ENCODE measurements at regions not wholly inside any gene's neighbourhood (a gene's known extent, or its start where the extent isn't known, plus 50 kb on each side); places are given as distances from the start of the nearest gene placed in this dataset.

- no peaks in the 10 kb centered on the region for H3K36me3 ChIP-seq (ENCODE audit: control insufficient read depth in 2 of 2, extremely low read depth in 1 of 2, insufficient read depth in 1 of 2, low read length in 1 of 2)
- Mint-ChIP-seq H3K9me3 (peaks cover 0 to 4% (median 0%) of the 10 kb centered on the region in 3 donors), H3K27ac (no peak overlapping the region), H3K27me3 (peaks cover 4 to 8% of the 10 kb centered on the region in 2 donors), H3K36me3 (no peaks in the 10 kb centered on the region), H3K4me3 (no peak overlapping the region), H3K4me1 (no peaks in the 10 kb centered on the region)
- H3K4me1 ChIP-seq (ENCODE audit: control insufficient read depth in 1 of 2, extremely low read depth in 1 of 2, insufficient read depth in 2 of 2, low read length in 2 of 2) = no peaks in the 10 kb centered on the region
- CTCF ChIA-PET = no interaction called here
- DNase-seq (no peak), ATAC-seq (replicated peaks in 1 of 4) (no peak)
- H3K9me3 ChIP-seq = no peaks in the 10 kb centered on the region
- H3K4me3 ChIP-seq (ENCODE audit: control insufficient read depth in 1 of 2, extremely low read depth in 1 of 2, low read length in 1 of 2) = no peak overlapping the region
- peaks cover 0 to 13% of the 10 kb centered on the region in 2 experiments for H3K27me3 ChIP-seq (replicated peaks in 1 of 2; ENCODE audit: control insufficient read depth in 2 of 2, extremely low read depth in 1 of 2, insufficient read depth in 2 of 2, low read length in 1 of 2)
- H3K27ac ChIP-seq (ENCODE audit: low read length) = no peak overlapping the region
- POLR2A ChIA-PET = no interaction called here
- WGBS (ENCODE audit: insufficient coverage) = 76% methylated on average over 8 of the region's 11 CpGs
These were observed 143.5 kb downstream of the NXPE2 start for GRCh38 chr11:114821621-114822412.

DNA sequence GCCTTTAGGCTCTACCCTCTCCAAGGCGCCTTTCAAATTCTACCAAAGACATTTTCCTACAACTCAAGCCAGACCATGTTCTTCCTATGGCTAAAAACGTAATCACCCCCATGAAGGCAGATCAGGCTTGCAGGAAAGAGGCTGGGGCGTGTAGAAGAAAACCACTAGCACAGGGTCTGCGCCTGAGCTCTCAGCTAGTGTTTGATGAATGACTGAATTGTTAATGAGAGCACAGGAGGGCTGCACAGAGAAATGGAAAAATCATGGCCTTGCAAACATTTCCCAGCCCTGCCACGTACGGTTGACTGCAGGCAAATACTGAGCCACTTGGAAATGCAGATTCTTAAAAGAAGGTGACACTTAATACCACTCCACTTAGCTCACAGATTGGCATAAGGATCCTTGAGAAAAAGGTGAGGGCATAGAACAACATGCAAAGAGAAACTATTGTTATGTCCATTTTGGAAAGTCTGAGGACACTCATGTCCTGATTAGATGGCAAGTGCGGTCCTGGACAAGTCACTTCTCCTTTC lies 148.6 kb downstream of the NXPE2 start:
- DNase-seq = no peak
- no peak for ATAC-seq (replicated peaks in 1 of 4)
- Histone ChIP-seq H3K27ac (ENCODE audit: low read length) (no peak overlapping the region), H3K4me1 (ENCODE audit: control insufficient read depth in 1 of 2, extremely low read depth in 1 of 2, insufficient read depth in 2 of 2, low read length in 2 of 2) (no peaks in the 10 kb centered on the region), H3K27me3 (replicated peaks in 1 of 2; ENCODE audit: control insufficient read depth in 2 of 2, extremely low read depth in 1 of 2, insufficient read depth in 2 of 2, low read length in 1 of 2) (no peaks in the 10 kb centered on the region), H3K9me3 (no peaks in the 10 kb centered on the region), H3K4me3 (ENCODE audit: control insufficient read depth in 1 of 2, extremely low read depth in 1 of 2, low read length in 1 of 2) (no peak overlapping the region), H3K36me3 (ENCODE audit: control insufficient read depth in 2 of 2, extremely low read depth in 1 of 2, insufficient read depth in 1 of 2, low read length in 1 of 2) (no peaks in the 10 kb centered on the region)
- WGBS (ENCODE audit: insufficient coverage) = 89% methylated on average over 3 of the region's 7 CpGs
- ChIA-PET CTCF (no interaction called here), POLR2A (no interaction called here)
- peaks cover 4% of the 10 kb centered on the region in 2 donors for H3K27me3 Mint-ChIP-seq
- no peak overlapping the region for H3K4me3 Mint-ChIP-seq
- H3K4me1 Mint-ChIP-seq = no peaks in the 10 kb centered on the region
- H3K36me3 Mint-ChIP-seq = no peaks in the 10 kb centered on the region
- no peak overlapping the region for H3K27ac Mint-ChIP-seq
- H3K9me3 Mint-ChIP-seq = peaks cover 0 to 5% (median 0%) of the 10 kb centered on the region in 3 donors

DNA sequence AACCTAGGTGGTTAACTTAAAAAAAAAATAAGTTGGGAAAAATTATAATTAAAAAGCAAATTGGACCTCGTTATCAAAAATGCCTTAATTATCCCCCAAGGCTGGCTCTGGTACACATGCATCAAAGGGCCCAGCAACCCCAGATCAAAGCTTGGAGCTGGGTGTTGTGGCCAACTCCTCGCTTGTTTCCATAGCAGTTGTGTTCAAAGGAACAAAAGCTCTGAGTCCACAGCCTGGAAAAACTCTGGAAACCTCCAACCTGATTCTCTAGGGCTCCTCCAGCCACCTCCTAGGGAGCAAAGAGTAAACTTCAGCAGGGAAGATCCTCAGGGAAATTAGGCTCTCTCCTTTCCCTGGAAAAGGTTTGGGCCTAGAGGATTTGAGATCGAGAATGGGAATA lies 149.4 kb downstream of the NXPE2 start:
- Mint-ChIP-seq H3K27me3 (peaks cover 4 to 5% of the 10 kb centered on the region in 2 donors), H3K9me3 (peaks cover 0 to 5% (median 0%) of the 10 kb centered on the region in 3 donors), H3K4me1 (no peaks in the 10 kb centered on the region), H3K4me3 (no peak overlapping the region), H3K27ac (no peak overlapping the region), H3K36me3 (no peaks in the 10 kb centered on the region)
- DNase-seq = no peak
- ChIA-PET CTCF (no interaction called here), POLR2A (no interaction called here)
- no peak overlapping the region for H3K4me3 ChIP-seq (ENCODE audit: control insufficient read depth in 1 of 2, extremely low read depth in 1 of 2, low read length in 1 of 2)
- H3K27ac ChIP-seq (ENCODE audit: low read length) = no peak overlapping the region
- no peaks in the 10 kb centered on the region for H3K9me3 ChIP-seq
- no peak for ATAC-seq (replicated peaks in 1 of 4)
- no peaks in the 10 kb centered on the region for H3K4me1 ChIP-seq (ENCODE audit: control insufficient read depth in 1 of 2, extremely low read depth in 1 of 2, insufficient read depth in 2 of 2, low read length in 2 of 2)
- WGBS (ENCODE audit: insufficient coverage) = 50% methylated on average over 1 of the region's 3 CpGs
- no peaks in the 10 kb centered on the region for H3K27me3 ChIP-seq (replicated peaks in 1 of 2; ENCODE audit: control insufficient read depth in 2 of 2, extremely low read depth in 1 of 2, insufficient read depth in 2 of 2, low read length in 1 of 2)
- H3K36me3 ChIP-seq (ENCODE audit: control insufficient read depth in 2 of 2, extremely low read depth in 1 of 2, insufficient read depth in 1 of 2, low read length in 1 of 2) = no peaks in the 10 kb centered on the region

DNA sequence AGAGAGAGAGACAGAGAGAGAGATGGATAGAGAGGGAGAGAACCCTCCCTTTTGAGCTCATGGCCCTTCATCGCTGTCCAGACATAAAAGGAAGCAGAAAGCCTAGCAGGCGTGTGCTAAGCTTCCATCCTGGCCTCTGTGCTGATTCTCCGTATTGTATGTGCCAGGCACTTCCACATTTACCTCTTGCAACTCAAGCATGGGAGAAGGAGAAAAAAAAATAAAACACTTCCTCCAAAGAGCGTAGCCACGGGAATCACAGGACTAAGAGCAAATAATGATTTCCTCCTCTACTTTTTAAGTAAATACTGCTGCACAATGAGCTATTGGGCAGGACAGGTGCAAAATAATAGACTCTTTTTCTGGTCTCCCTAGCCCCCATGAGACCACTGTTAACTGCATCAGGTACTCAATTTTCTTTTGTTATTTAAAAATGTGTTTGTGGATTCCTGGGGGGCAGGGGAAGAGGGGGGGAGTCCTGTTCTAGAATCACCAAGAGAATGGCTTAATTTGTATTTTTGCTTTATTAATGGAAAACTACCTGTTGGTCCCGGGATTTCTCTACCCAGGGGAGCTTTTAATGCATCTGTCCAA lies 154.3 kb downstream of the NXPE2 start:
- H3K36me3 ChIP-seq (ENCODE audit: control insufficient read depth in 2 of 2, extremely low read depth in 1 of 2, insufficient read depth in 1 of 2, low read length in 1 of 2) = no peaks in the 10 kb centered on the region
- no peak overlapping the region for H3K4me3 ChIP-seq (ENCODE audit: control insufficient read depth in 1 of 2, extremely low read depth in 1 of 2, low read length in 1 of 2)
- no CpG with 5 or more reads among the region's 6 CpGs for WGBS (ENCODE audit: insufficient coverage)
- peaks cover 0 to 1% of the 10 kb centered on the region in 2 donors for H3K27me3 Mint-ChIP-seq
- no peak overlapping the region for H3K4me3 Mint-ChIP-seq
- no peaks in the 10 kb centered on the region for H3K36me3 Mint-ChIP-seq
- H3K9me3 ChIP-seq = no peaks in the 10 kb centered on the region
- H3K9me3 Mint-ChIP-seq = peaks cover 0 to 2% (median 0%) of the 10 kb centered on the region in 3 donors
- DNase-seq = no peak
- no peaks in the 10 kb centered on the region for H3K4me1 ChIP-seq (ENCODE audit: control insufficient read depth in 1 of 2, extremely low read depth in 1 of 2, insufficient read depth in 2 of 2, low read length in 2 of 2)
- ChIA-PET POLR2A (no interaction called here), CTCF (no interaction called here)
- ATAC-seq (replicated peaks in 1 of 4) = no peak
- H3K27ac Mint-ChIP-seq = no peak overlapping the region
- no peaks in the 10 kb centered on the region for H3K27me3 ChIP-seq (replicated peaks in 1 of 2; ENCODE audit: control insufficient read depth in 2 of 2, extremely low read depth in 1 of 2, insufficient read depth in 2 of 2, low read length in 1 of 2)
- H3K27ac ChIP-seq (ENCODE audit: low read length) = no peak overlapping the region
- no peaks in the 10 kb centered on the region for H3K4me1 Mint-ChIP-seq

DNA sequence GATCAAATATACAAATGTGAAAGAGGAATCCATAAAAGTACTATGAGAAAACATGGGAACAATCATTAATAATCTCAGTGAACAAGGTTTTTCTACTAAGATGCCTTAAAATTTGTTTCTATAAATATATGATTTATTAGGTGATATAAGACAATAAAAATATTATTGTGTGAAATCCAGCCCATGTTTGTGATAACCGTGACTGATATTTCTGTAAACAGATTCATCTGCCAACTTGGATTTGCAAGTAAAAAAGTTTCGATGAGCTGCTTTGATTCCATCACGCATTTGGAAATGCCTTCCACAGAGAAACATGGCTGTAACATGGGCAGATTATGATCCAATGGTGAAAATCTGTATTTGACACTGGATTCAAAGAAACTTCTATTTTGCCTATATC lies 157.8 kb downstream of the NXPE2 start:
- no peaks in the 10 kb centered on the region for H3K9me3 ChIP-seq
- H3K4me1 Mint-ChIP-seq = no peaks in the 10 kb centered on the region
- H3K36me3 ChIP-seq (ENCODE audit: control insufficient read depth in 2 of 2, extremely low read depth in 1 of 2, insufficient read depth in 1 of 2, low read length in 1 of 2) = no peaks in the 10 kb centered on the region
- ATAC-seq (replicated peaks in 1 of 4) (no peak), DNase-seq (no peak)
- H3K4me1 ChIP-seq (ENCODE audit: control insufficient read depth in 1 of 2, extremely low read depth in 1 of 2, insufficient read depth in 2 of 2, low read length in 2 of 2) = no peaks in the 10 kb centered on the region
- WGBS (ENCODE audit: insufficient coverage) = 68% methylated on average over 3 of the region's 3 CpGs
- H3K9me3 Mint-ChIP-seq = peaks cover 5 to 15% (median 8%) of the 10 kb centered on the region in 3 donors
- H3K27me3 ChIP-seq (replicated peaks in 1 of 2; ENCODE audit: control insufficient read depth in 2 of 2, extremely low read depth in 1 of 2, insufficient read depth in 2 of 2, low read length in 1 of 2) = no peaks in the 10 kb centered on the region
- H3K27me3 Mint-ChIP-seq = peaks cover 0 to 1% of the 10 kb centered on the region in 2 donors
- ChIA-PET POLR2A (no interaction called here), CTCF (no interaction called here)
- no peak overlapping the region for H3K4me3 ChIP-seq (ENCODE audit: control insufficient read depth in 1 of 2, extremely low read depth in 1 of 2, low read length in 1 of 2)
- no peaks in the 10 kb centered on the region for H3K36me3 Mint-ChIP-seq
- H3K27ac ChIP-seq (ENCODE audit: low read length) = no peak overlapping the region
- no peak overlapping the region for H3K27ac Mint-ChIP-seq
- H3K4me3 Mint-ChIP-seq = no peak overlapping the region

DNA sequence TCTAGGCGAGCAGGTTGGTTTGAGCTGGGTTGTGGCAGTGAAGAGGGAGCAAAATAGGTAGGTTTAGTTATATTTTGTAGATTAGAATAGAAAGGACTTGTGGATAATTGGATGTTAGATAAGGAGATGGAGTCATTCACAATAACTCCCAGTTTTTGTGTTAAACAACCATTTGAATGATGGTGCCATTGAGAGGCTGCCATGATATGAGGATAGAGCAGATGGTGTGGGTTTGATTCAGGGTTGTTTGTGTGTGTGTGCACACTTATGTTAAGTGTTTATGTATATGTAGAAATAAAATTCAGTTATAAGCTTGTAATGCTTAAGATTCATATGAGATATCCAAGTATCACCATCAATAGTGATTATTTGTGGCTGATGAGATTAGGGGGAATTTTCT lies 166.6 kb downstream of the NXPE2 start:
- H3K36me3 ChIP-seq (ENCODE audit: control insufficient read depth in 2 of 2, extremely low read depth in 1 of 2, insufficient read depth in 1 of 2, low read length in 1 of 2) = no peaks in the 10 kb centered on the region
- Mint-ChIP-seq H3K4me3 (no peak overlapping the region), H3K9me3 (no peaks in the 10 kb centered on the region), H3K36me3 (no peaks in the 10 kb centered on the region), H3K27me3 (peaks cover 4 to 13% of the 10 kb centered on the region in 2 donors), H3K4me1 (peaks cover 0 to 6% (median 2%) of the 10 kb centered on the region in 3 donors), H3K27ac (no peak overlapping the region)
- ChIA-PET POLR2A (no interaction called here), CTCF (no interaction called here)
- 67% methylated on average over 1 of the region's 1 CpG for WGBS (ENCODE audit: insufficient coverage)
- no peaks in the 10 kb centered on the region for H3K4me1 ChIP-seq (ENCODE audit: control insufficient read depth in 1 of 2, extremely low read depth in 1 of 2, insufficient read depth in 2 of 2, low read length in 2 of 2)
- no peak overlapping the region for H3K4me3 ChIP-seq (ENCODE audit: control insufficient read depth in 1 of 2, extremely low read depth in 1 of 2, low read length in 1 of 2)
- DNase-seq (no peak), ATAC-seq (replicated peaks in 1 of 4) (no peak)
- peaks cover 0 to 2% of the 10 kb centered on the region in 2 experiments for H3K27me3 ChIP-seq (replicated peaks in 1 of 2; ENCODE audit: control insufficient read depth in 2 of 2, extremely low read depth in 1 of 2, insufficient read depth in 2 of 2, low read length in 1 of 2)
- no peaks in the 10 kb centered on the region for H3K9me3 ChIP-seq
- H3K27ac ChIP-seq (ENCODE audit: low read length) = no peak overlapping the region

All from T-cell (primary cell).